ENCODE measurements at regions not wholly inside any gene's neighbourhood (a gene's known extent, or its start where the extent isn't known, plus 50 kb on each side); places are given as distances from the start of the nearest gene placed in this dataset.
"Not testable (repeated sequence)": the region's sequence is repeated elsewhere in the genome, so short reads cannot be mapped to it uniquely, and the experiment has no call there.

GRCh38 chr1:18572022-18572880 lies 58.4 kb upstream of the PAX7 start:
- H3K9me3 Mint-ChIP-seq, result no peaks in the 10 kb centered on the region
- no peak for DNase-seq
- H3K27ac Mint-ChIP-seq, result no peak overlapping the region
- H3K4me1 Mint-ChIP-seq, result no peaks in the 10 kb centered on the region
- H3K27me3 Mint-ChIP-seq, result peaks cover 31% of the 10 kb centered on the region
- CTCF ChIA-PET, result interaction anchor here (1.1 kb wide), 1 partner anchor 16 kb away, joined by 3 read pairs; no protein-coding TSS in a partner anchor
- no peak overlapping the region for H3K4me3 Mint-ChIP-seq
- no peaks in the 10 kb centered on the region for H3K36me3 Mint-ChIP-seq

GRCh38 chr1:18573170-18573569 lies 57.5 kb upstream of the PAX7 start:
- H3K9me3 Mint-ChIP-seq, result no peaks in the 10 kb centered on the region
- no peak overlapping the region for H3K4me3 Mint-ChIP-seq
- DNase-seq, result no peak
- CTCF ChIA-PET, result no interaction called here
- no peaks in the 10 kb centered on the region for H3K4me1 Mint-ChIP-seq
- peaks cover 29% of the 10 kb centered on the region for H3K27me3 Mint-ChIP-seq
- no peak overlapping the region for H3K27ac Mint-ChIP-seq
- no peaks in the 10 kb centered on the region for H3K36me3 Mint-ChIP-seq

DNA sequence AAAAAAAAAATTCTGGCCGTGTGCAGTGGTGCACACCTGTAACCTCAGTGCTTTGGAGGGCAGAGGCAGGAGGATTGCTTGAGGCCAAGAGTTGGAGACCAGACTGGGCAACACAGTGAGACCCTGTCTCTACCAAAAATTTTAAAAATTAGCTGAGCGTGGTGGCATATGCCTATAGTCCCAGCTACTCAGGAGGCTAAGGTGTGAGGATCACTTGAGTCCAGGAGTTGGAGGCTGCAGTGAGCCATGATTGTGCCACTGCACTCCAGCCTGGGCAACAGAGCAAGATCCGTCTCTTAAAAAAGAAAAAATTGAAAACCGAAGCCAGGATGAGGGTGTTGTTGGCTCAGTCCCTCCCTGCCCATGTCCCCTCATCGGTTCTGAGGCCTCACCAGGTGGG lies 55.9 kb upstream of the PAX7 start:
- no peak overlapping the region for H3K27ac Mint-ChIP-seq
- H3K4me1 Mint-ChIP-seq, result no peaks in the 10 kb centered on the region
- no peaks in the 10 kb centered on the region for H3K36me3 Mint-ChIP-seq
- no peak overlapping the region for H3K4me3 Mint-ChIP-seq
- CTCF ChIA-PET, result interaction anchor here (0.6 to 2.8 kb wide), 7 partner anchors 9 to 585 kb away, joined by 3 to 21 read pairs (median 4); no protein-coding TSS in a partner anchor
- no peak for DNase-seq
- H3K9me3 Mint-ChIP-seq, result no peaks in the 10 kb centered on the region
- H3K27me3 Mint-ChIP-seq, result peaks cover 25% of the 10 kb centered on the region

DNA sequence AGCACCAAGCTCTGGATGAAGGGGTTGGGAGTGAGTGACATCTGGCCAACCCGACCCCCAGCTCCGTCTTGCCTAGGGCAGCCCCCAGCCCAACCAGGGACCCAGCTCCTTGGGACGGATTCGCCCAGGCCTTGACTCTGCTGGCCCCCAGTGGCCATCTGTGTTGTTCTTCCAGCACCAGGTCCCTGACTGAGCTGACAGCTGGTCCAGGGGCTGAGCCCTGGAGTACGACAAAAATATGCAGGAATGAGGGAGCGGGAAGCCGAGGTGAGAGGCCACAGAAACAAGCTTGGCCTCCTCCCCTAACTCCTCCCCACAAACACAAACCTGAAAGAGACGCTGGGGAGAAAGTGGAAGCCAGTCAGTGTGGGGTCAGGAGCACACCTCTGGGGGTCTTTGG lies 55.0 kb upstream of the PAX7 start:
- H3K27ac Mint-ChIP-seq, result no peak overlapping the region
- peaks cover 21% of the 10 kb centered on the region for H3K27me3 Mint-ChIP-seq
- H3K36me3 Mint-ChIP-seq, result no peaks in the 10 kb centered on the region
- H3K9me3 Mint-ChIP-seq, result no peaks in the 10 kb centered on the region
- H3K4me3 Mint-ChIP-seq, result no peak overlapping the region
- DNase-seq, result peak; percentile 66
- H3K4me1 Mint-ChIP-seq, result no peaks in the 10 kb centered on the region
- CTCF ChIA-PET, result interaction anchor here (0.5 to 2.8 kb wide), 11 partner anchors 9 to 758 kb away, joined by 3 to 21 read pairs (median 4); no protein-coding TSS in a partner anchor

- H3K36me3 Mint-ChIP-seq, result no peaks in the 10 kb centered on the region
- H3K27ac Mint-ChIP-seq, result no peak overlapping the region
- no peaks in the 10 kb centered on the region for H3K9me3 Mint-ChIP-seq
- no peaks in the 10 kb centered on the region for H3K4me1 Mint-ChIP-seq
- no peak for DNase-seq
- CTCF ChIA-PET, result no interaction called here
- no peak overlapping the region for H3K4me3 Mint-ChIP-seq
- H3K27me3 Mint-ChIP-seq, result peaks cover 19% of the 10 kb centered on the region
These were observed 52.4 kb upstream of the PAX7 start for GRCh38 chr1:18578271-18578670.

- not testable (repeated sequence) for DNase-seq, H3K27ac Mint-ChIP-seq, H3K4me3 Mint-ChIP-seq, H3K36me3 Mint-ChIP-seq, H3K9me3 Mint-ChIP-seq, H3K4me1 Mint-ChIP-seq
- peaks cover 18% of the 10 kb centered on the region for H3K27me3 Mint-ChIP-seq
- CTCF ChIA-PET, result interaction anchor here (1.7 to 3.6 kb wide), 2 partner anchors 23 to 35 kb away, joined by 3 to 15 read pairs; no protein-coding TSS in a partner anchor
These were observed 51.4 kb upstream of the PAX7 start for GRCh38 chr1:18579267-18579666.

DNA sequence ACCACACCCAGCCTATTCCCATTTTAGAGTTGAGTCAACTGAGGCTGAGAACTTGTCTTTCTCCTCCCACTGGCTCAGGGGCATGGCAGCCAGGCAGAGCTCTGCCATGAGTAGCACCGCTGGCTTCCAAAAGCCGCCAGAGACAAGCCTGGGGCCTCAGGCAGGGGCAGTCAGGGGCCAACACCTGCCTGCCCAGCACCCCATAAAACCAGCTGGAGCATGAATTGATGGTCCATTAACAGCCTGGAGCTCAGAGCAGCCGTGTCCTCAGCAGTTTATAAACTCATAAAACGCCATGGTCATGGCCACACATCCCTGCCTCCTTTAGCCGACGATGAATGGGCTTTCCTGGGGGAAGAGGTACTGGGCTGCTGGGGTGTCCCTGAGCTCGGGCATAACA lies 50.6 kb upstream of the PAX7 start:
- CTCF ChIA-PET, result interaction anchor here (1.7 to 3.6 kb wide), 2 partner anchors 24 to 36 kb away, joined by 3 to 15 read pairs; no protein-coding TSS in a partner anchor
- no peak overlapping the region for H3K4me3 Mint-ChIP-seq
- no peaks in the 10 kb centered on the region for H3K36me3 Mint-ChIP-seq
- H3K9me3 Mint-ChIP-seq, result no peaks in the 10 kb centered on the region
- DNase-seq, result no peak
- peaks cover 22% of the 10 kb centered on the region for H3K27me3 Mint-ChIP-seq
- H3K27ac Mint-ChIP-seq, result no peak overlapping the region
- no peaks in the 10 kb centered on the region for H3K4me1 Mint-ChIP-seq

- Mint-ChIP-seq H3K36me3 (no peaks in the 10 kb centered on the region), H3K27ac (no peak overlapping the region), H3K9me3 (no peaks in the 10 kb centered on the region), H3K4me1 (no peaks in the 10 kb centered on the region), H3K4me3 (no peak overlapping the region), H3K27me3 (peaks cover 15% of the 10 kb centered on the region)
- no peak for DNase-seq
- CTCF ChIA-PET, result interaction anchor here (0.7 to 3.6 kb wide), 16 partner anchors 11 to 928 kb away, joined by 3 to 15 read pairs (median 4); no protein-coding TSS in a partner anchor
These were observed 49.8 kb upstream of the PAX7 start for GRCh38 chr1:18580691-18581419.
